BE2C (cell line): ENCODE measurements at regions not wholly inside any gene's neighbourhood (a gene's known extent, or its start where the extent isn't known, plus 50 kb on each side); places are given as distances from the start of the nearest gene placed in this dataset.

Experiments
- DNase-seq: peaks from one replicate; pipeline ENCODE4 v3.0.0-alpha.2; 2020
- H3K27me3 ChIP-seq: fragments of 250-450 bp; sonication (Bioruptor Pico); 2 replicates; pipeline ENCODE4 v1.5.1; 2020; ENCODE audit warnings: mild to moderate bottlenecking
- H3K36me3 ChIP-seq: fragments of 250-450 bp; sonication (Bioruptor Pico); 2 replicates; pipeline ENCODE4 v1.5.1; 2020; ENCODE audit warnings: mild to moderate bottlenecking
- H3K4me1 ChIP-seq: fragments of 250-450 bp; sonication (Bioruptor Pico); 2 replicates; pipeline ENCODE4 v1.5.1; 2020
- H3K4me3 ChIP-seq: 2 replicates; pipeline ENCODE4 v1.5.1; 2011; ENCODE audit warnings: low read depth, low read length
- H3K9me3 ChIP-seq: fragments of 250-450 bp; sonication (Bioruptor Pico); 2 replicates; pipeline ENCODE4 v1.5.1; 2020
- TF ChIP-seq, protein P1 (sequence below): IDR thresholded peaks from 2 replicates; pipeline ENCODE4 v1.5.1; 2012; ENCODE audit warnings: mild to moderate bottlenecking, low read depth, low read length

DNA sequence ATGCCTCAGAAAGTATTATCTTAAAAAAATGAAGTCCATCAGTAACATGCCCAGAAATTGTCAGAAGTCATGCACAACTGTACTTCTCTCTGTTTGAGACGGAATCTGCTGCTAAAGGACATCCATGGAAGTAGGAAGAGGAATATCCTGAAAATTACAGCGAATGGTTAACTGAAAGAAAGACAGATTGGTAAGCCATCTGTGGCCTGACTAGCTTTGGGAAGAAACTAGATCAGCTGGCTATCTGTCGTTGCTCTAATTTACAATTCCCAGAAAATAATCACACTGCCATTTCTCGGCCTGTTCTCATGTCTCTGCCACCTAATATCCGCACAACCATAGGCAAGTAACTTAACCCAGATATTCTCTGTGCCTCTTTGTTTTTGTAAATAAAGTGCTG is 496.5 kb downstream of the PCDH19 start:
- TF ChIP-seq, protein P1, sequence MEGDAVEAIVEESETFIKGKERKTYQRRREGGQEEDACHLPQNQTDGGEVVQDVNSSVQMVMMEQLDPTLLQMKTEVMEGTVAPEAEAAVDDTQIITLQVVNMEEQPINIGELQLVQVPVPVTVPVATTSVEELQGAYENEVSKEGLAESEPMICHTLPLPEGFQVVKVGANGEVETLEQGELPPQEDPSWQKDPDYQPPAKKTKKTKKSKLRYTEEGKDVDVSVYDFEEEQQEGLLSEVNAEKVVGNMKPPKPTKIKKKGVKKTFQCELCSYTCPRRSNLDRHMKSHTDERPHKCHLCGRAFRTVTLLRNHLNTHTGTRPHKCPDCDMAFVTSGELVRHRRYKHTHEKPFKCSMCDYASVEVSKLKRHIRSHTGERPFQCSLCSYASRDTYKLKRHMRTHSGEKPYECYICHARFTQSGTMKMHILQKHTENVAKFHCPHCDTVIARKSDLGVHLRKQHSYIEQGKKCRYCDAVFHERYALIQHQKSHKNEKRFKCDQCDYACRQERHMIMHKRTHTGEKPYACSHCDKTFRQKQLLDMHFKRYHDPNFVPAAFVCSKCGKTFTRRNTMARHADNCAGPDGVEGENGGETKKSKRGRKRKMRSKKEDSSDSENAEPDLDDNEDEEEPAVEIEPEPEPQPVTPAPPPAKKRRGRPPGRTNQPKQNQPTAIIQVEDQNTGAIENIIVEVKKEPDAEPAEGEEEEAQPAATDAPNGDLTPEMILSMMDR, result no peak
- no peaks in the 10 kb centered on the region for H3K36me3 ChIP-seq

DNA sequence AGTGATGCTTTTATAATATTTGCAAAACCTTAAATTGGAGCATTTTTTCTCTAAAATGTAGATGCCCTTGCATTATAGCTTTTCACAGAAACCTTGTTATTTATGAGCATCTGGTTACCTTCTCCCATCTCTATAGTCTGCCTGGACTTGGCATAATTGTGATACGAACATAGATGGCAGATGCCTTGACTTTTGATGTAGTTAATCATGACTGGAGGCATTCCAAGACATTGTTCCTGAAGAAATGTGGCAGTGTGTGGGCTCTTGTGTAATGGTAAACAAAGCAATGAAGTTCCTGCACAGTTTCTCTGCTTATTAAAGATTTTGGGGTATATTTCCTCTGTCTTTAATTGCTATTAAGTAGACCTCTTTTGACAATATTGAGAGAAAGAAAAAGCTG is 500.1 kb downstream of the PCDH19 start:
- Histone ChIP-seq H3K9me3 (no peaks in the 10 kb centered on the region), H3K36me3 (no peaks in the 10 kb centered on the region), H3K4me3 (no peak overlapping the region), H3K27me3 (no peaks in the 10 kb centered on the region), H3K4me1 (no peaks in the 10 kb centered on the region)
- no peak for DNase-seq
- TF ChIP-seq, protein P1, result no peak

More for the DNA sequence above, 496.5 kb downstream of the PCDH19 start:
- no peak for DNase-seq
- Histone ChIP-seq H3K9me3 (no peaks in the 10 kb centered on the region), H3K4me1 (no peaks in the 10 kb centered on the region), H3K4me3 (no peak overlapping the region), H3K27me3 (no peaks in the 10 kb centered on the region)

DNA sequence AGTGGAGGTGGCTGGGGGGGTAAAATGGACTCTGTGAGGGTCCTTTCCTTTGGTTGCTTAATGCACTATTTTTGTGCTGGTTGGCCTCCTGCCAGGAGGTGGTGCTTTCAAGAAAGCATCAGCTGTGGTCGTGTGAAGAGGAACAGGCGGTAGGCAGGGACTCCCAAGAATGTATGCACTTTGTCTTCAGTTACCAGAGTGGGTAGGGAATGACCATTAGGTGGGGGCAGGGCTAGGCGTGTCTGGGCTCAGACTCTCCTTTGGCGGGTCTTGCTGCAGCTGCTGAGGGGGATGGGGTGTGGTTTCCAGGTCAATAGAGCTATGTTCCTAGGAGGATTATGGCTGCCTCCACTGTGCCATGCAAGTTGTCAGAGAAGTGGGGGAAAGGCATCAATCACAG is 509.0 kb downstream of the PCDH19 start:
- TF ChIP-seq, protein P1, result no peak
- Histone ChIP-seq H3K27me3 (no peaks in the 10 kb centered on the region), H3K9me3 (no peaks in the 10 kb centered on the region), H3K4me3 (no peak overlapping the region), H3K4me1 (no peaks in the 10 kb centered on the region), H3K36me3 (no peaks in the 10 kb centered on the region)
- DNase-seq, result no peak

DNA sequence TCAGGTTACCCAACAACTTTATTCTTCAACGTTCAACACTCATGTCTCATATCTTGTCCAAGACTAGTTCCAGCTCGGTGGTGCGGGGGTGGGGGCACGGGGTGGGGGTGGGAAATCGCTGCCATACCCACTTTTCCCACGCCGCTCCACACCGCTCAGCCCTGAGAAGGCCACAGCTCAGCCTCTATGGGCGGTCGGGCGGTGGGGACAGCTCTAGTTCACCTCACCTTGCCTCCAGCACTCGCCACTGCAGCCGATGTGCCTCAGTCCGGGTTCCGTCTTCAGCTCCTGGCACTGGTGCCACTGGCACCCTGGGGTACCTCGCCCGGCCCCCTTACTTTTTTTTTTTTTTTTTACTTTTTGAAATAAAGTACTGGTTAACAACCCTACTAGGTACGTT is 522.2 kb downstream of the PCDH19 start:
- Histone ChIP-seq H3K4me1 (no peaks in the 10 kb centered on the region), H3K27me3 (no peaks in the 10 kb centered on the region), H3K9me3 (no peaks in the 10 kb centered on the region), H3K4me3 (no peak overlapping the region), H3K36me3 (no peaks in the 10 kb centered on the region)
- DNase-seq, result no peak
- TF ChIP-seq, protein P1, result no peak

DNA sequence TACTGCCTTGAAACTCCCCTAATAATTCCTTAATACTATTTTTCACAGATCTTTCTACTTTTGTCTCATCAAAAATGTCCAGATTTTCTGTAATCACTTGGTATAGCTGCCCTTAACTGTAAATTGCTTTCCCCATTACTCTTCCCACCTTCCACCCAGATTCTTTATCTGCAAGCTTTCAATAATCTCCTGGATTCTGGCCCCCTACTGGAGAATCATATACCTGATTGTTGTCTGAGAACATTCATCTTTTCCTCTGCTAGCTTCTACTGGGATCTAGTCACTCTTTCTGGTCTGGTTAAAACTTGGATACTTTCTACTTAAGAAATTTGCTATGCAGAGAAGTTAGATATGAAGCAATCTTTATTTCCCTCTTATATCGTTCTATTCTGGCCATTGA is 552.6 kb downstream of the PCDH19 start:
- H3K36me3 ChIP-seq, result no peaks in the 10 kb centered on the region
- H3K4me3 ChIP-seq, result no peak overlapping the region
- TF ChIP-seq, protein P1, result no peak
- no peaks in the 10 kb centered on the region for H3K27me3 ChIP-seq
- no peaks in the 10 kb centered on the region for H3K9me3 ChIP-seq
- no peaks in the 10 kb centered on the region for H3K4me1 ChIP-seq
- DNase-seq, result no peak

DNA sequence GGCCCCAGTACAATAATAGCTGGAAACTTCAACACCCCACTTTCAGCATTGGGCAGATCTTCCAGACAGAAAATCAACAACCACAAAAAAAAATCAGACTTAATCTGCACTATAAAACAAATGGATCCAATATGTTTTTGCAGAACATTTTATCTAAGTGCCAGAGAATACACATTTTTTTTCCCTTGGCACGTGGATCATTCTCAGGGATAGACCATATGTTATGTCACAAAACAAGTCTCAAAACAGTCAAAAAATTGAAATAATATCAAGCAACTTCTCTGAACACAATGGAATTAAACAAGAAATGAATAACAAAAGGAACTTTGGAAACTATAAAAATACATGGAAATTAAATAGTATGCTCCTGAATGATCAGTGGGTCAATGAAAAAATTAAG is 576.3 kb downstream of the PCDH19 start:
- DNase-seq, result no peak
- H3K4me3 ChIP-seq, result no peak overlapping the region
- no peaks in the 10 kb centered on the region for H3K9me3 ChIP-seq
- TF ChIP-seq, protein P1, result no peak
- H3K36me3 ChIP-seq, result no peaks in the 10 kb centered on the region
- H3K27me3 ChIP-seq, result no peaks in the 10 kb centered on the region
- no peaks in the 10 kb centered on the region for H3K4me1 ChIP-seq
